ENCODE measurements at regions not wholly inside any gene's neighbourhood (a gene's known extent, or its start where the extent isn't known, plus 50 kb on each side); places are given as distances from the start of the nearest gene placed in this dataset.

GRCh38 chr3:71865727-71866126 lies 80.8 kb upstream of the PROK2 start:
- TF ChIP-seq CTCF (IDR thresholded peaks at IDR 0.05; ENCODE audit: low read length) (no peak), EZH2 (optimal IDR thresholded peaks at IDR 0.05; ENCODE audit: low read depth, low read length) (no peak), EZH2phosphoT487 (IDR thresholded peaks at IDR 0.05; ENCODE audit: low read length) (no peak)
